GM06990 (cell line): ENCODE measurements at regions not wholly inside any gene's neighbourhood (a gene's known extent, or its start where the extent isn't known, plus 50 kb on each side); places are given as distances from the start of the nearest gene placed in this dataset.

Source experiments
- DNase-seq: peaks from one replicate; pipeline ENCODE4 v3.0.0-alpha.2; 2011; ENCODE audit not compliant: insufficient read length; ENCODE audit errors: extremely low read depth
- H3K27me3 ChIP-seq: replicated peaks from 2 replicates; pipeline ENCODE4 v1.6.0; 2011; ENCODE audit warnings: low read length; ENCODE audit not compliant: control insufficient read depth, insufficient read depth
- H3K36me3 ChIP-seq: 2 replicates; pipeline ENCODE4 v1.5.1; 2011; ENCODE audit warnings: low read length; ENCODE audit not compliant: control insufficient read depth, insufficient read depth
- H3K4me3 ChIP-seq: replicated peaks from 2 replicates; pipeline ENCODE4 v1.5.1; 2011; ENCODE audit warnings: low read depth, mild to moderate bottlenecking, control low read depth, low read length
- CTCF ChIP-seq: IDR thresholded peaks from 2 replicates; pipeline ENCODE4 v1.5.1; 2011; ENCODE audit warnings: low read length, control low read depth, mild to moderate bottlenecking, inconsistent platforms; ENCODE audit not compliant: insufficient read depth, poor library complexity, severe bottlenecking

DNA sequence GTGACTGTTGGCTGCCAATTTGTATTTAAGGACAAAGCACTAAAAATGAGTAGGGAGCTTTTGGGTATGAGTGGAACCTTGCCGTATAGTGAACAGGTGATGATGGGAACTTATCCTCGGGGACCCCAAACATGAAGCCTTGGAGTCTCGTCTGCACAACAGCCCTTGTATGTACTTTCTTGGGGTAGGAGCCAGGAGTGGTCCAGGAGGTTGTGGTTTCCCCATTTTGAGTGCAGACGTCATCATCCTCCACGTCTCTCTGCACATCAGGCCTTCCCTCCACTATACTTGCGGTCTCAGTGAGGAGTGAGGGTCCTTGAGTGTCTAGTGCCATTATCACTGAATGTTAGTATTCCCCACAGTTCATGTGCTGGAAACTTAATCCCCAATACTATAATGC, 101.5 kb upstream of the HS6ST1 start:
- peaks cover 2% of the 10 kb centered on the region for H3K27me3 ChIP-seq
- no peaks in the 10 kb centered on the region for H3K36me3 ChIP-seq
- TF ChIP-seq CTCF, result no peak
- H3K4me3 ChIP-seq, result no peak overlapping the region
- no peak for DNase-seq

DNA sequence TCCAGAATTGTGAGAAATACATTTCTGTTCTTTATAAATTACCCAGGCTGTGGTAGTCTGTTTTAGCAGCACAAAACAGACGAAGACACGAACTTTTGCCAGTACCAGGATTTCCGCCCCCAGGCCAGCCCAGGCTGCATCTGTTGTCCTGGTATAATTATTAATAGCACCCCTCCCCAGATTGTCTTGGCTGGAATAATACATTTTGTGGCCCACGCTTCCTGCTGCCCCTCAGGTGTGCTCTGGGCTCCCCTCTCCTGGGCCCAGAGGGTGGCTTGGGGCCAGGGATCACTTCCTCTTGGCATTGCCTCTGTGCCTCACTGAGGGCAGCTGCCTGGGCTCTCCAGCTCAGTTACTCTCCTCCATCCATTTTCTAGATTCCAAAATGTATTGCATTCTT, 102.1 kb upstream of the HS6ST1 start:
- Histone ChIP-seq H3K27me3 (peaks cover 2% of the 10 kb centered on the region), H3K4me3 (no peak overlapping the region), H3K36me3 (no peaks in the 10 kb centered on the region)
- TF ChIP-seq CTCF, result no peak
- DNase-seq, result no peak

- Histone ChIP-seq H3K4me3 (no peak overlapping the region), H3K27me3 (peaks cover 2% of the 10 kb centered on the region), H3K36me3 (no peaks in the 10 kb centered on the region)
- no peak for TF ChIP-seq CTCF
- no peak for DNase-seq
Measured at GRCh38 chr2:128421286-128421685, 102.6 kb upstream of the HS6ST1 start.

- no peak for DNase-seq
- Histone ChIP-seq H3K27me3 (peaks cover 2% of the 10 kb centered on the region), H3K36me3 (no peaks in the 10 kb centered on the region), H3K4me3 (no peak overlapping the region)
- TF ChIP-seq CTCF, result no peak
Measured at GRCh38 chr2:128421861-128422311, 103.2 kb upstream of the HS6ST1 start.

GRCh38 chr2:128422571-128422970, 103.9 kb upstream of the HS6ST1 start:
- Histone ChIP-seq H3K27me3 (peaks cover 2% of the 10 kb centered on the region), H3K4me3 (no peak overlapping the region), H3K36me3 (no peaks in the 10 kb centered on the region)
- no peak for DNase-seq
- TF ChIP-seq CTCF, result no peak

- no peak for DNase-seq
- H3K27me3 ChIP-seq, result peaks cover 2% of the 10 kb centered on the region
- TF ChIP-seq CTCF, result no peak
Measured at GRCh38 chr2:128423788-128424165, 105.1 kb upstream of the HS6ST1 start.

More at GRCh38 chr2:128423788-128424165, 105.1 kb upstream of the HS6ST1 start:
- Histone ChIP-seq H3K4me3 (no peak overlapping the region), H3K36me3 (no peaks in the 10 kb centered on the region)
